NCI-H2227 treated with DMSO at 0.1 percent for 48 hours (cell line): ENCODE measurements at regions not wholly inside any gene's neighbourhood (a gene's known extent, or its start where the extent isn't known, plus 50 kb on each side); places are given as distances from the start of the nearest gene placed in this dataset.
"Not testable (repeated sequence)": the region's sequence is repeated elsewhere in the genome, so short reads cannot be mapped to it uniquely, and the experiment has no call there.

Experiments used
- DNase-seq: peaks from one replicate; lab custom pipeline; 2025; lab: John Stamatoyannopoulos, UW

DNA sequence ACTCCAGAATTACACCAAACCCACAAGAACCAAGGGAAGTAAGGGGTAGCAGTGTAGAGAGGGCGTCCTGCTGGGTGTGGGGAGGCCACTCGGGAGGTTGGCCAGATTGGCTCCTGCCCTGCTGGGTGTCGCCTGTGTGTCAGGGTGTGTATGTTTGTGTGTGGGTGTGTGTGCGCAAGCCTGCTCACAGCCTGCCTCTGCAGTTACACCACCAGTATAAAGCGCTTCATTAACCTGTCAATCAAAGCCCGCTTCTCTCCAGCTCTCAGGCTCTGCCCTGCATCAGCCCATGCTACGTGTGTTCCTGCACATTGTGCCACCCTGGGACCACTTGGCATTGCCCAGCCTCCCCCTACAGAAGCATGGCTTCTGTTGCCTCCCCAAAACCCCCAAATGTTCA, 83.3 kb upstream of the PAX2 start:
- DNase-seq = peak; percentile 53

DNA sequence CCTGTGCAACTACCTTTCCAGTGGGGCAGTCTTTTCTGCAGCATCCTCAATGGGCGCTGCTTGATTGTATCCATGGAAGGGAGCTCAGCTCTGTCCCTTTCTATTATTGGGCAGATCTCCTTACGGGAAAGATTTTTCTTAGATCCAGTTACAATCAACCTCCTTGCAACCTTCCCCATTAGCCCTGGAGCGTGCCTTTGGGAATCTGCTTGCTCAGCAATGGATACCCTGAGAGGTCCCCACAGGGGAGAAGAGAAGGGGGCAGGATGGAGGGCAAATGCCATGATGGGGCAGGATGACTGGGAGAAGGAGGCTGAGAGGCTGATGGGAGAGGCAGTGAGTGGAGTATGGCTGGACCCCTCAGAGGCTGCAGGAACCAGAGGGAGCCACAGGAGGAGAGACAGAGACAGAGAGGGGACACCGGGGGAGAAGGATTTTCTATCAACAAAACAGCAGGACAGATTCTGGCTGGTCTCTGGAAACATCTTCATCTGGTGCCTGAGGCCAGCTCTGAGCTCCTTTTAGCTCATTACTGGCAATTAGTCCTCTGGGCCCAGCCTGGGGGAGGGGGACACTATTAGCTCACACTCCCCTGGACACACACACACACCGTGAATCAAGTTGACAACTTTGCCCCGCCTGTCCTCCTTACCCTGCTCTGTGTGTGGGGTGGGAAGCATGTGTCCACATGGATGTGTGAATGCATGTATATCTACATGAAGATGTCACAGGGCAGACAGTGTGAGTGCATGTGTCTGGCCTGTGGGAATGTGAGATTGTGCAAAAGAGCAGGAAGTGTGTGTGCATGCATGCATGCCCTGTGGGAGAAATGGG, 80.8 kb upstream of the PAX2 start:
- DNase-seq = no peak

DNA sequence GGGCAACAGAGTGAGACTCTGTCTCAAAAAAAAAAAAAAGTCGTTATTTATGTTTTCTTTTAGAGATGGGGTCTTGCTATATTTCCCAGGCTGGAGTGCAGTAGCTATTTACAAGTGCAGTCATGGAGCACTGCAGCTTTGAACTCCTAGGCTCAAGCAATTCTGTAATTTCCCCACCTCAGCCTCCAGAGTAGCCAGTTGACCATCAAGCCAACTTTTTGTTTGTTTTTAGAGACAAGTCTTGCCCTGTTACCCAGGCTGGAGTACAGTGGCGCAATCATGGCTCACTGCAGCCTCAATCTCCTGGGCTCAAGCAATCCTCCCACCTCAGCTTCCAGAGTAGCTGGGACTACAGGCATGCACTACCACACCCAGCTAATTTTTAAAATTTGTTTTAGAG, 78.7 kb upstream of the PAX2 start:
- not testable (repeated sequence) for DNase-seq

DNA sequence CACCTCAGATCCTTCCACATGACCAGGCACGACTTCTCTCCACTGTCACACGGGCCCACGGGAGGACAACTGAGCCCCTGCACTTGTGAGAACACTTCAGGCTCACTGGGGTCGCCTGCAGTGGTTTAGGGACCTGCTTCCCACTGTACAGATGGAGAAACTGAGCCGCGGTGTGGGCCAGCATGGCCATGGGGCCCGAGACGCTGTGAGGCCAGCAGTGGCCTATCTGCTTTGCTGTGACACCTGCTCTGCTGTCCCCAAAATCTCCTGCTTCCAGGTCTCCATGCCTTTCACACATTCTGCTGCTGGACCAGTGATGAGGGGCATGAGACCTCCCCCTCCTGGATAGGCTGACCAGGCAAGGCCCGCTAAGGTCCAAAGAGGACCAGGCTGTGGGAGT, 75.8 kb upstream of the PAX2 start:
- no peak for DNase-seq

DNA sequence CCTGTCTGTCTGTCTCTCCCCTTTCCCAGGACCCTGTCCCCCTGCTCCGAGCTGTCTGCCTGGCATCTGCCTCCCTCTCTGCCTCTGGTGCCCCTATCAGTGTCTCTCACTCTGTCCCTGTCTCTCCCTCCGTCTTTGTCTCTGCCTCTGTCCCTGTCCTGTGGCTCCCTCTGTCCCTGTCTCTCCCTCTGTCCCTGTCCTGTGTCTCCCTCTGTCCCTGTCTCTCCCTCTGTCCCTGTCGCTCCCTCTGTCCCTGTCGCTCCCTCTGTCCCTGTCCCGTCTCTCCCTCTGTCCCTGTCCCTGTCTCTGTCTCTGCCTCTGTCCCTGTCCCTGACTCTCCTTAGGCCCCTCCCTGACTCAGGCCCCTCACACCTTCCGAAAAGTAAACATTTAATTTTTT, 75.0 kb upstream of the PAX2 start:
- no peak for DNase-seq

DNA sequence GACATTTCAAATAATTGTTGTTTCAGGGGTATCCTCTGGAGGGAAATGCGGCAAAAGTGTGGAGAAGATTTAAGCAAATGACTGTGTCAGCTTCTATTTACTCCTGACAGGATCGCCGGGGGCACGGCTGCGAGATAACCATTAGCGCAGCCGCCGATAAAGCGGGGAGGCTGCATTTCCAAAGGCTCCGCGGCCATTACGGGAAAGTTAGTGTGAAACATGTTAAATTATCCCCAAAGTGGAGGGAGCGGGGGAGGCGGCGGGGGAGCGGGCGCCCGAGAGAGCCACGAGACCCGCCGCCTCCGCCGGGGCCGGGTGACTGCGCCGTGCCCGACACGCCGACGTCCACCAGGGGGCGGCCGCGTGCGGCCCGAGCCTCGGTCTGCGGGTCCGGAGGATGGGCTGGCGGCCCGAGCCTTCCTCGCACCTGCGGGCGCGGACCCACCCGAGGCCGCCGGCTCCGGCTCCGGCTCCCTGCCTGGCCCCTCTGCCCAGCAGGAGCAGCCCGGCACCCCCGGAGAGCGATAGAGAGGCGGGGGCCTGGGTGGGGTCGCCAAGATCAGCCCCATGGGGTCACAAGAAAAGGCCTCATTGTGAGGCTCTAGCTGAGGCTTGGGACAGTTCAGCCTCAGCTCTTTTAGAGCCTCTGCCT, 74.4 kb upstream of the PAX2 start:
- DNase-seq = no peak

DNA sequence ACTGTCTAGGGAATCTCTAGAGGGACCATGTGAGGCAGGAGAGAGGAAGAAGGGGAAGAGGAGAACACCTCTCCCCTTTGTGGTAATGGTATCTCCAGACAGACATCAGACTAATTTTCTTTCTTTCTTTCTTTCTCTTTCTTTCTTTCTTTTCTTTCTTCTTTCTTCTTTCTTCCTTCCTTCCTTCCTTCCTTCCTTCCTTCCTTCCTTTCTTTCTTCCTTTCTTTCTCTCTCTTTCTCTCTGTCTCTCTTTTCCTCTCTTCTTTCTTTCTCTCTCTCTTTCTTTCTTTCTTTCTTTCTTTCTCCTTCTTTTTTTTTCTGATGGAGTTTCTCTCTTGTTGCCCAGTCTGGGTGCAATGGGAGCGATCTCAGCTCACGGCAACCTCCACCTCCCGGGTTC, 73.2 kb upstream of the PAX2 start:
- no peak for DNase-seq

DNA sequence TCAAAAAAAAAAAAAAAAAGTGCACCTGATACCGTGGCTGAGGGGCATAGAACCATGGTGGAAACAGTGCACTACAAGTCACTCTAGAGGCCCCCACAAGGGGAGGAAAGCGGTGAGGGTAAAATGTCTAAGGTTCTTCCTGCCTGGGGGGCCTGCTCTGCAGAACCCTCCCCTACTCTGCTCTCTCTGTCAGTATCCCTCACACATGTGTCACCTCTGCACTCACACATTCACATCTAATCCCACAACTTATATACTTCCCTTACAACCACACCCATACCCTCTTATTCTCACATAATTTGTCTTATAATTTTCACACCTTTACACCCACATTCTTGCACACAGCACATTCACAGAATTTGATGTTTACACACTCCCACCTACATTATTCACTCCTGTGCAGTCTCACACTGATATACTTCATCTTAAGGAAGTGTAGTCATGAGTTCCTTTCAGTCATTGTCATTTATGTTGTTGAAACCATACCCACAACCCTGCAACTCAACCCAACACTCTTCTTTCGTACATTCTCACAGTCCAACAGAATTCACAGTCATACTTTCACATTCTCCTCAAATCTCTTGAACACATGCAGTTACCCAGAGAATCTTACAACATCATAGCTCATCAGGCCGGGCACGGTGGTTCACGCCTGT, 68.0 kb upstream of the PAX2 start:
- no peak for DNase-seq

DNA sequence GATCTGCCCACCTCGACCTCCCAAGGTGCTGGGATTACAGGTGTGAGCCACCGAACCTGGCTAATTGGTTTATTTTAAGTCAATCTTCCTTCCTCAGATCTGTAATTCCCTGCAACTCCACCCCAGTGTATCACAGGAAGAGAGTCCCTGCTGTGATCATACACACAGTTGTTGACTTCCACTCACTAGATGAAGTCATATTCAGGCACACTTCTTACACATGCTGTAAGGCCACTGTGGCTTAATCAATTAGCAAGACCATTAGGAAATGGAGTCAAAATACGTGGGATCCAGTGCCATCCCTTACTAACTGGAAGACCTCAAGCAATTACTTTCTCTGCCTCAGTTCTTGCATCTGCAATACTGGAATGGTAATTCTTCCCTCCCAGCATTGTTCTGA, 66.1 kb upstream of the PAX2 start:
- DNase-seq = no peak

DNA sequence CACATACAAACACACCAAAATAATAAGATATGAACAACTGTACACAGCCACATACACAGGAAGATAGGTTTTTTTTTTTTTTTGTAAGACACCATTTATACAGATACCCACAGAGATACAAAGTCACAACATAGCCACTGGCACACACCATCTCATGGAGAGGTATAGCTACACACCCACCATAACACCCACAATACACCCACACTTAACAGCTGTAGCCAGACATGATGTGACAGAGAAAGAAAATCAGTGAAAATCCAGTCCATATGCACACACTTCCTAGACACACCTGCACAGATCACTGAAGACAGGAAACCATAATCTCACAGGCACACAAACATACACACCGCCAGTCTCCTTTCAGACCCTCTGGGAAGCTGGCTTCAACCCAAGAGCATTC, 62.4 kb upstream of the PAX2 start:
- no peak for DNase-seq

DNA sequence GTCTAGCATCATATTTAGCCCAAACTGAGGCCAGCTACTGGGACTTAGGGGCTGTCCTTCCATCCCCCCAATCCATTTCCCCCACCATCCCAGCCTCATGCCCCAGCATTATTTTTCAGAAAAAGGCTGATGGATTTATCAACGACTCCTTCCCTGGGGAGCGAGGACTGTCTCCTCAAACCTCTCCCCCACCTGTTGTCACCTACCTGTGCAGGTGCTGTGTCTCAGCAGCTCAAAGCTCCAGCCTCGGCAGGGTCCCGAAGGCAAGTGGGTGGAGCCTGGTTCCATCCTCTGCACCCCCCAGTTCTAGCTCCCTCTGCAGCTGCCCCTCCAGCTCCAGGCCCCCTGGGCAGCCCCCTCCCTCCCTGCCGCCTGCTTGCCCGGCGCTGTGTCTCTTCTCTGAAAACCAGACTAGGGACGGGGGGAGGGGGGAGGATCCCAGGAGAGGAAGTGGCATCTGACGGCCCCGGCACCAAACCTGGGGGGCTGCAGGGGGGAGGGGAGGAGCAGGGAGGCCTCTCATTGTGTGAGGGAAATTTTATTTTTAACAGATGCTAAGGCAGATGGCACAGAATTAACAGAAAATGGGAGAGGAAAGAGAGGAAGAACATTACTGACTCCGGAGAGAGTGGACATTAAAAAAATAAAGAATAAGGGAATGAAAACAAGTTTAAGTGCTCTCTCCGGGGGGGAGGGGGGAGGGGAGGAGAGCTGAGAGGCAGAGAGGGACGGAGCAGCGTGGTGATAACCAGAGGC, 61.7 kb upstream of the PAX2 start:
- no peak for DNase-seq

DNA sequence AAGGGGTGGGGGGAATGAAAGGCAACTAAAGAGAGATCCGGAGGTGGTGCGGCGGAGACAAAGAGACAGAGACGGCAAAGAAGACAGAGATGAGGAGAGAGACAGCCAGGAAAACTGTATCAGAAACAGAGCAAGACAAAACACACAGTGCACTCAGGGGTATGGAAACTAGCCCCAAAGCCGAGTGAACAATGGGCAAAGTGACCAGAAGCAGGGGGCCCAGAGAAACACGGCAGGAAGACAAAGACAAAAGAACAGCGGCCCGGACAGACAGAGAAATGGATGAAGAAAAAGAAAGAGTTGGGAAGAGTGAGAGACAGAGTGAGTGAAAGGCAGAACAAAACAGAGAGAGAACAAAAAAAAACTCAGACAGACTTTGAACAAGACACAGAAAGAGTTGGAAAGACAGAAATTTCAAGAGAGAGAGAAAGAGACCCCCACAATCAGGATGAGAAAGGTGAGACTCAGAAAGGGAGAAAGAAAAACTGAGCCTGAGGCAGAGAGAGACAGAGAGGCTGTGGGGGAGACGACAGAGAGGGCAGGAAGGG, 60.6 kb upstream of the PAX2 start:
- DNase-seq = no peak

DNA sequence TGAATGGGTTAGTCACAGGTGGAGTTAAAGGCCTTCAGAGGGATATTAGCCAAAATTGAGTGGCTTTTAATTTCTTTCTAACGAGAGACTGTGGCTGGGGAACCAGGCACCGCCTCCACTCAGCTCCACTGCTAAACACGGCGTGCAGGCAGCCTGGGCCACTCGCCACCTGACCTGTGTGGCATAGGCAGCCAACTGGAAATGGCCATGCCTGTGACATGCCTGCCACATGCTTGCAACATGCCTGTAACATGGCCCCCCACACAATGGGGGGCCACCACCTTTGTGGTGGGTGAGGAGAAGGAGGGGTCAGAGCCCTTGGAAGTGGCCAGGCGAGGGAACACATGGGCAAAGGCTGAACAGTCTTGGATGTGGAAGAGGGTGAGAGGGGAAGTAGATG, 60.1 kb upstream of the PAX2 start:
- no peak for DNase-seq

DNA sequence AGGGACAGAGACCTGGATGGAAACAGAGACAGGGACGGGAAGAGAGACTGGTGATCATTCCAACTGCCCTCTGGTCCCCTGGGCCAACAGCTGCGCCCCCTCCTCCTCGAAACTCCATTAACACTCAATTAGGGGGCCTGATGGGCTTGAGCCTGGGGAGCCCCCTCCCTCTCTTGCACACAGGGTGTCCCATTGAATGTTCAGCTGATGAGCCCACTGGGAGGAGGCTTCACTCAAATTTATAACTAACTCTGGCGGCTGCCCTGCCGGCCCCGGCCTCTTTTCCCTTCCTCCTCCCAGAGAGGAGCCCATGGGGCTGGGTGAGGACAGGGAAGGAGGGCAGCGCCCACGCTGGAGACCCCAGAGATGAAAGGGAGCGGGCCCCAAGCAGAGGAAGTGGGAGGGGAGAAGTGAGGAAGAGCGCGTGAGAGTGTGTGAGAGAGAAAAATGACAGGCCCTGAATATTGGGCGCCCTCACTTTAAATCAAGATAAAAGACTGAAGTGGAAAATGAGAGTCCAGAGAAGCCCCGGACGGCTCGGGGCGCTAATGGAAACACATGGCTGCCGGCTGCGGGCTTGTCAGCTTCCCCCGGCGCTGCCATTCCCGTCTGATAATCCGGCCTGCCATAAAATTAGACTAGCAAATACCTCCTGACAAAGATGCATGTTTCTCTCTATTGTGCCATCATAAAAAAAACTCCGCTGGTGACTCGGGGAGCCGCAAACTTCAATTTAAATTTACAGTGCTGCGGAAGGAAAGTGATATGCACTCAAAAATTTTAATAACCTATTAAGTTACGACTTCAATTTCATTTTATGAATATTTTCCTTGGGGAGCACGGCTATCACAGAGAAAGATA, 58.0 kb upstream of the PAX2 start:
- DNase-seq = no peak

DNA sequence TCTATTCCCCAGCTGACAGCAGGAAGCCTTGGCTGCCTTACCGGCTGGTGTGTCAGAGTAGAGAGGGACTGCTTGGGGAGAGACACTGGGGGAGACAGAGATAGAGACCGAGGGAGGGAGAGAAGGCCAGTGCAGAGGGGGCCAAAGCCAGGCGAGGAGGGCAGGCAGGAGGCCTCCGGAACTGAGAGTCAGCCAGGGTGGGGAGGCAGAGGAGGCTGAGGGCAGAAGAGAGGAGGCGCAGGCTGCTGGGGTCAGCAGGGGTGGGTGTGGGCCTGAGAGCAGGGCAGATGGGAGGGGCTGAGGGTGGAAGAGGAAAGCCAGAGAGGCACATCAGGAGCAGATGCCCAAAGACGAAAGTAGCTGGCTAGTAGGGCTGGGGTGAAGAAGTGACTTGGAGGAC, 57.2 kb upstream of the PAX2 start:
- DNase-seq = no peak

DNA sequence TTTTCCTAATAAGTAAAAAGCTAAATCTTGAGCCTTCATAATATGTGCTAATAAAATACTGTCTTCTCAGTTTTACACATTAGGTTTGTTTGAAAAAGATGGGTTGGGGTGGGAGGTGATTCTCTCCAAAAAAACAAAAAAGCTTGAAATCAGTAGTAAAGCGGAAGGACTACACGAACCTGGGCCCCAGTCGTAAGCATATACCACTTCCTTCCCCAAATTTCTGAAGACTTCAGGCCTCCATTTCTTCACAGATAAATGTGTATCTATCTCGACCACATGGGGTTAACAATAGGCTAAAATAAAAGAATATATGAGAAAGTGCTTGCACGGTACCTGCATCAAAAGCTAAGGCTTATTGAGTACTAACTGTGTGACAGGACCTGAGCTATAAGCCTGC, 51.6 kb upstream of the PAX2 start:
- no peak for DNase-seq
